GM23248 (cell line): ENCODE measurements at regions not wholly inside any gene's neighbourhood (a gene's known extent, or its start where the extent isn't known, plus 50 kb on each side); places are given as distances from the start of the nearest gene placed in this dataset.

Experiments
- DNase-seq: peaks from one replicate; pipeline ENCODE4 v3.0.0-alpha.2; 2015
- H2AFZ ChIP-seq: fragments of 200-600 bp; sonication (generic); 2 replicates; pipeline ENCODE4 v1.6.1; 2016; ENCODE audit warnings: antibody characterized with exemption
- H3F3A ChIP-seq: fragments of 200-600 bp; sonication (generic); 2 replicates; pipeline ENCODE4 v1.6.1; 2016; ENCODE audit warnings: mild to moderate bottlenecking, antibody characterized with exemption, mixed run types; ENCODE audit not compliant: insufficient read depth
- H3K27ac ChIP-seq: fragments of 200-600 bp; sonication (generic); 2 replicates; pipeline ENCODE4 v1.5.1; 2016; ENCODE audit warnings: mild to moderate bottlenecking
- H3K27me3 ChIP-seq: fragments of 200-600 bp; sonication (generic); replicated peaks from 2 replicates; pipeline ENCODE4 v1.6.1; 2016; ENCODE audit warnings: mild to moderate bottlenecking; ENCODE audit not compliant: insufficient read depth
- H3K36me3 ChIP-seq: fragments of 200-600 bp; sonication (generic); 2 replicates; pipeline ENCODE4 v1.6.1; 2016; ENCODE audit warnings: low read depth, mild to moderate bottlenecking
- H3K4me1 ChIP-seq: fragments of 200-600 bp; sonication (generic); 2 replicates; pipeline ENCODE4 v1.6.1; 2016; ENCODE audit warnings: mild to moderate bottlenecking; ENCODE audit not compliant: insufficient read depth
- H3K4me2 ChIP-seq: fragments of 200-600 bp; sonication (generic); one replicate; pipeline ENCODE4 v1.6.1; 2016; ENCODE audit warnings: mild to moderate bottlenecking; ENCODE audit not compliant: unreplicated experiment
- H3K4me3 ChIP-seq: fragments of 200-600 bp; sonication (generic); 2 replicates; pipeline ENCODE4 v1.5.1; 2016; ENCODE audit warnings: mild to moderate bottlenecking
- H3K79me2 ChIP-seq: fragments of 200-600 bp; sonication (generic); 2 replicates; pipeline ENCODE4 v1.6.1; 2016; ENCODE audit warnings: mild to moderate bottlenecking; ENCODE audit not compliant: insufficient read depth
- H3K9ac ChIP-seq: fragments of 200-600 bp; sonication (generic); 2 replicates; pipeline ENCODE4 v1.6.1; 2016; ENCODE audit warnings: mild to moderate bottlenecking
- H3K9me2 ChIP-seq: fragments of 200-600 bp; sonication (generic); 2 replicates; pipeline ENCODE4 v1.6.1; 2016; ENCODE audit warnings: mixed run types, mild to moderate bottlenecking, moderate library complexity; ENCODE audit not compliant: insufficient read depth
- H3K9me3 ChIP-seq: fragments of 200-600 bp; sonication (generic); one replicate; pipeline ENCODE4 v1.6.1; 2017; ENCODE audit warnings: low read depth
- H4K20me1 ChIP-seq: fragments of 200-600 bp; sonication (generic); 2 replicates; pipeline ENCODE4 v1.6.0; 2016; ENCODE audit not compliant: insufficient read depth
- EZH2 ChIP-seq: fragments of 200-600 bp; sonication (generic); IDR thresholded peaks from 2 replicates; pipeline ENCODE4 v1.6.1; 2018; ENCODE audit warnings: antibody characterized with exemption, mild to moderate bottlenecking; ENCODE audit not compliant: insufficient read depth, poor library complexity, severe bottlenecking
- EZH2phosphoT487 ChIP-seq: fragments of 200-600 bp; sonication (generic); IDR thresholded peaks from 2 replicates; pipeline ENCODE4 v1.6.1; 2018; ENCODE audit warnings: antibody characterized with exemption, moderate library complexity, mild to moderate bottlenecking, low read depth; ENCODE audit not compliant: insufficient read depth
- WGBS, 2 experiments: methylation state at CpG; one replicate each; pipeline ENCODE4 v1.1.6; 2015 to 2017; ENCODE audit warnings: low lambda C conversion rate in 2 of 2, low coverage in 1 of 2; ENCODE audit errors: missing lambda C conversion rate in 2 of 2; 5-methylcytosine and 5-hydroxymethylcytosine counted together
- in situ Hi-C: fragments of 300-500 bp; cut with MboI; formaldehyde crosslinking; loops from 2 replicates; pipeline ENCODE4 v1.15.0; 2020

DNA sequence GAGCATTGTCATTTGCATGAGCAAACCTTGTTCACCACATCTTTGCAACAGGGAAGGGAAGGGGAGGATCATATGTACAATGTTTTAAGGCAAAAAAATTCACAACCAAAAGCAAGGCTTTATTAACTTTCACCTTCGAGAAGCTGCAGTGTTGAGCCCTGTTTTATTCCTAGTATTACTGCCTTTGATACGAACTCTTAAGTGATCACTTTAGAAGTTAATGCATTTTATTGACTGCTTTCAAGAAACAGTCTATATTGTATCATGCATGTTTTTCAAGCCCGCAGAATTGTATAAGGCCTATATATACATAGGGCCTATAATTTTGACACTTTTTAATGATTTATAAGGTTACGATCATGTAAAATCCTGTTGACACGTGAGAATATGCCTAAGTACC is 117.5 kb upstream of the VPREB1 start:
- H3K9me2 ChIP-seq = no peaks in the 10 kb centered on the region
- peaks cover 31% of the 10 kb centered on the region for H3K27me3 ChIP-seq
- DNase-seq = no peak
- no peaks in the 10 kb centered on the region for H3K79me2 ChIP-seq
- H3K27ac ChIP-seq = no peak overlapping the region
- no peak overlapping the region for H2AFZ ChIP-seq
- 53 to 58% methylated on average over 5 of the region's 5 CpGs for WGBS, 2 experiments
- no peaks in the 10 kb centered on the region for H3K4me1 ChIP-seq
- TF ChIP-seq EZH2 = no peak
- TF ChIP-seq EZH2phosphoT487 = no peak
- no peaks in the 10 kb centered on the region for H3K36me3 ChIP-seq
- H3K4me3 ChIP-seq = no peak overlapping the region
- no peaks in the 10 kb centered on the region for H3F3A ChIP-seq
- H3K9me3 ChIP-seq = no peaks in the 10 kb centered on the region
- H3K9ac ChIP-seq = no peak overlapping the region
- in situ Hi-C loops = no loop called here
- H3K4me2 ChIP-seq = no peak overlapping the region
- H4K20me1 ChIP-seq = no peaks in the 10 kb centered on the region

DNA sequence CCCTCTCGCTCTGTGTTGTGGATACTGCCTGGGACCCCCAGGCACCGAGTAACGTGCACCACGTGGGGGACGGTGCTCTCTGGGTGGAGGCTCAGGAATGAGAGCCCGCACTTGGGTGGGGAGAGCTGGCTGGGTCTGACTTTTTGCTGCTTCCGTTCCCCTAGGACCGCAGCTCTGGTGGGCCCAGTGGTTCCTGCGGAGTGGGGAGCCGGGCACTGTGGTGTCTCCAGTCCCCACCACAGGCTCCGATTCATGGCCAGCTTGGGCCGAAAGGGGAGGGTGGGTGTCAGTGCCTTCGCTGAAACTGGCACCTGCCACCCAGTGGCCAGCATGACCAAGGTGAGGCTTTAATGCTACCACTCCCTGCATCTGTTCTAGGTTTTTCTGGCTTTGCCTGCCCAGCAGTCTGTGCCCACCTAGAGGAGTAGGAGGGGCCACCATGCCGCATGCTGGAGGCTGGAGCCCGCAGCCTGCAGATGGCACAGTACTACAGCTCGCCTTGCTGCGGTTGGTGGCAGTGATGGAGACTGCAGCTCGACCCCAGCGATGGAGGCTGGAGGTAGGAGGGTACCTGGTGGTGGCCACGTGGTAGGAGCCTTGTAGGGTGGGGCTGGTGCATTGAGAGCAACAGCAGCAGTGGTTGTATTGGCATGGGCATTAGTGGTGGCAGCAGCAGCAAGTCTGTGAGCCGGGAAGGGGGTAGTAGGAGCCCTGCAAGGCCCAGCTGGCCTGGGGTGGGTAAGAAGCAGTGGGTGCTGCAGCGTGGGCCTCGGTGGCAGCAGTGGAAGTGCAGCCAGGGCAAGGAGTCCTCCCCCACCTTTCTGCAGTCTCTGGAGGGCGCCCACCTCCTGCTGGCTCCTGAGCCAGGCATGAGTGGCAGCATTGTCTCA is 118.8 kb upstream of the VPREB1 start:
- H3K79me2 ChIP-seq = no peaks in the 10 kb centered on the region
- H3K36me3 ChIP-seq = no peaks in the 10 kb centered on the region
- H3K9ac ChIP-seq = no peak overlapping the region
- TF ChIP-seq EZH2 = no peak
- no peak for TF ChIP-seq EZH2phosphoT487
- no peaks in the 10 kb centered on the region for H3K9me2 ChIP-seq
- in situ Hi-C loops = no loop called here
- DNase-seq = no peak
- H3K9me3 ChIP-seq = no peaks in the 10 kb centered on the region
- H3K27ac ChIP-seq = no peak overlapping the region
- H3K4me2 ChIP-seq = no peak overlapping the region
- WGBS, 2 experiments = 44 to 47% methylated on average over 24 of the region's 24 CpGs
- peaks cover 26% of the 10 kb centered on the region for H3K27me3 ChIP-seq
- no peak overlapping the region for H3K4me3 ChIP-seq
- H3K4me1 ChIP-seq = no peaks in the 10 kb centered on the region
- no peak overlapping the region for H2AFZ ChIP-seq
- no peaks in the 10 kb centered on the region for H3F3A ChIP-seq
- H4K20me1 ChIP-seq = no peaks in the 10 kb centered on the region

DNA sequence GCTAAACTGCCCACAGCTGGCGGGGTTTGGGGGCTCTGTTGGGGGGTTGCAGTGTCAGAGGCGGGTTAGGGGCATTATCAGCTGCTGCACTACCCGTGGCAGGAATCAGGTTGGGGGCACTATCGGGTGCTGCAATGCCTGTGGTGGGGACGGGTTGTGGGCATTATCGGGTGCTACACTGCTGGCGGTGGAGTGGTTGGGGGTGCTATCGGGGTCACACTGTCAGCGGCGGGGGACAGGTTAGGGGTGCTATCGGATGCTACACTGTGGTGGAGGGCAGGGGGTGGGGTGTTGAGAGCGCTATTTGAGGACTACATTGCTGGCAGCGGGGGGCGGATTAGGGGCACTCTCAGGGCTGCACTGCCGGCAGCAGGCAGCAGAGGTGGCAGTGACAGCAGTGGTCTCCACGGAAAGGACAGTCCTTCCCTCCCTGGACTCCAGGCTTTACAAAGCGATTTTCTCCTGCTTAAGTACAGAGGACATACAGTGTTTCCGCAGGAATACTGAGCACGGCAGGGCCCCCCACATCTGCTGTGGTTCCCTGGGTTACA is 119.5 kb upstream of the VPREB1 start:
- no peak for TF ChIP-seq EZH2phosphoT487
- no peak for TF ChIP-seq EZH2
- no peak overlapping the region for H3K4me3 ChIP-seq
- no peaks in the 10 kb centered on the region for H3F3A ChIP-seq
- H3K27ac ChIP-seq = no peak overlapping the region
- H4K20me1 ChIP-seq = no peaks in the 10 kb centered on the region
- WGBS, 2 experiments = 59 to 72% methylated on average over 12 to 19 of the region's 19 CpGs
- no peak for DNase-seq
- H3K9me2 ChIP-seq = no peaks in the 10 kb centered on the region
- no peaks in the 10 kb centered on the region for H3K36me3 ChIP-seq
- peaks cover 26% of the 10 kb centered on the region for H3K27me3 ChIP-seq
- no peak overlapping the region for H2AFZ ChIP-seq
- in situ Hi-C loops = no loop called here
- no peaks in the 10 kb centered on the region for H3K9me3 ChIP-seq
- H3K9ac ChIP-seq = no peak overlapping the region
- no peaks in the 10 kb centered on the region for H3K4me1 ChIP-seq
- no peaks in the 10 kb centered on the region for H3K79me2 ChIP-seq
- no peak overlapping the region for H3K4me2 ChIP-seq

DNA sequence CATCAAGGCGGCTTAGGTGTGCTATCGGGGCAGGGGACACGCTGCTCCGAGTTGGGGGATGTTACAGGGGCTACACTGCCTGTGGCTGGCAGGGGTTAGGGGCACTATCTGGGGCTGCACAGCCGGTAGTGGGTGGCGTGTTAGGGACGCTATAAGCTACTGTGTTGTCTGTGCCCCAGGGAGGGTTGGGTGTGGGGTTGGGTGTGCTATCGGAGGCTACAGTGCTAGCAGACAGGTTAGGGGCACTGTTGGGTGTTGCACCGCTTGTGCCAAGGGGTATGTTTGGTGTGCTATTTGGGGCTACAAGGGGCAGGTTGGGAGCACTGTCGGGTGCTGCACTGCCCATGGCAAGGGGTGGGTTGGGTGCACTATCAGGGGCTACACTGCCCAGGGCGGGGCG is 120.2 kb upstream of the VPREB1 start:
- no peaks in the 10 kb centered on the region for H3K79me2 ChIP-seq
- peaks cover 25% of the 10 kb centered on the region for H3K27me3 ChIP-seq
- no peak overlapping the region for H2AFZ ChIP-seq
- no peaks in the 10 kb centered on the region for H3F3A ChIP-seq
- no peak overlapping the region for H3K9ac ChIP-seq
- in situ Hi-C loops = no loop called here
- no peak overlapping the region for H3K27ac ChIP-seq
- no peak overlapping the region for H3K4me2 ChIP-seq
- TF ChIP-seq EZH2phosphoT487 (no peak), EZH2 (no peak)
- H3K9me3 ChIP-seq = no peaks in the 10 kb centered on the region
- WGBS, 2 experiments = 61 to 68% methylated on average over 6 to 12 of the region's 12 CpGs
- H3K4me3 ChIP-seq = no peak overlapping the region
- H4K20me1 ChIP-seq = no peaks in the 10 kb centered on the region
- H3K36me3 ChIP-seq = no peaks in the 10 kb centered on the region
- no peak for DNase-seq
- H3K4me1 ChIP-seq = no peaks in the 10 kb centered on the region
- no peaks in the 10 kb centered on the region for H3K9me2 ChIP-seq
